ENCODE measurements at regions not wholly inside any gene's neighbourhood (a gene's known extent, or its start where the extent isn't known, plus 50 kb on each side); places are given as distances from the start of the nearest gene placed in this dataset.
"Not testable (repeated sequence)": the region's sequence is repeated elsewhere in the genome, so short reads cannot be mapped to it uniquely, and the experiment has no call there.

- FAIRE-seq (no peak), DNase-seq (ENCODE audit: insufficient read length) (no peak)
- TF ChIP-seq POLR2A (IDR thresholded peaks at IDR 0.05; ENCODE audit: low read depth, low read length) (no peak), TAF1 (IDR thresholded peaks at IDR 0.05; ENCODE audit: borderline replicate concordance, low read depth, low read length) (no peak), POLR2AphosphoS5 (IDR thresholded peaks at IDR 0.05; ENCODE audit: low read depth, low read length) (no peak)
These were observed 432.5 kb upstream of the FGF16 start for GRCh38 chrX:77014377-77015372.

- no peak for TF ChIP-seq POLR2AphosphoS5 (IDR thresholded peaks at IDR 0.05; ENCODE audit: low read depth, low read length)
- no peak for TF ChIP-seq POLR2A (IDR thresholded peaks at IDR 0.05; ENCODE audit: low read depth, low read length)
- no peak for TF ChIP-seq TAF1 (IDR thresholded peaks at IDR 0.05; ENCODE audit: borderline replicate concordance, low read depth, low read length)
- no peak for DNase-seq (ENCODE audit: insufficient read length)
- no peak for FAIRE-seq
These were observed 430.1 kb upstream of the FGF16 start for GRCh38 chrX:77017093-77017492.

- FAIRE-seq; DNase-seq (ENCODE audit: insufficient read length): not testable (repeated sequence)
These were observed 400.9 kb upstream of the FGF16 start for GRCh38 chrX:77046180-77046810.

GRCh38 chrX:77060572-77060971 is 386.6 kb upstream of the FGF16 start:
- TF ChIP-seq TAF1 (IDR thresholded peaks at IDR 0.05; ENCODE audit: borderline replicate concordance, low read depth, low read length) (no peak), POLR2A (IDR thresholded peaks at IDR 0.05; ENCODE audit: low read depth, low read length) (no peak), POLR2AphosphoS5 (IDR thresholded peaks at IDR 0.05; ENCODE audit: low read depth, low read length) (no peak)
- DNase-seq (ENCODE audit: insufficient read length): no peak
- FAIRE-seq: no peak

- FAIRE-seq: no peak
- TF ChIP-seq TAF1 (IDR thresholded peaks at IDR 0.05; ENCODE audit: borderline replicate concordance, low read depth, low read length) (no peak), POLR2AphosphoS5 (IDR thresholded peaks at IDR 0.05; ENCODE audit: low read depth, low read length) (no peak), POLR2A (IDR thresholded peaks at IDR 0.05; ENCODE audit: low read depth, low read length) (no peak)
- DNase-seq (ENCODE audit: insufficient read length): no peak
These were observed 386.2 kb upstream of the FGF16 start for GRCh38 chrX:77061022-77061421.

- DNase-seq (ENCODE audit: insufficient read length): no peak
- FAIRE-seq: no peak
- TF ChIP-seq POLR2A (IDR thresholded peaks at IDR 0.05; ENCODE audit: low read depth, low read length): no peak
- TF ChIP-seq TAF1 (IDR thresholded peaks at IDR 0.05; ENCODE audit: borderline replicate concordance, low read depth, low read length): no peak
- no peak for TF ChIP-seq POLR2AphosphoS5 (IDR thresholded peaks at IDR 0.05; ENCODE audit: low read depth, low read length)
These were observed 385.6 kb upstream of the FGF16 start for GRCh38 chrX:77061545-77061944.

- TF ChIP-seq POLR2AphosphoS5 (IDR thresholded peaks at IDR 0.05; ENCODE audit: low read depth, low read length) (no peak), POLR2A (IDR thresholded peaks at IDR 0.05; ENCODE audit: low read depth, low read length) (no peak), TAF1 (IDR thresholded peaks at IDR 0.05; ENCODE audit: borderline replicate concordance, low read depth, low read length) (no peak)
- FAIRE-seq (no peak), DNase-seq (ENCODE audit: insufficient read length) (no peak)
These were observed 381.3 kb upstream of the FGF16 start for GRCh38 chrX:77065896-77066295.

- TF ChIP-seq TAF1 (IDR thresholded peaks at IDR 0.05; ENCODE audit: borderline replicate concordance, low read depth, low read length) (no peak), POLR2A (IDR thresholded peaks at IDR 0.05; ENCODE audit: low read depth, low read length) (no peak), POLR2AphosphoS5 (IDR thresholded peaks at IDR 0.05; ENCODE audit: low read depth, low read length) (no peak)
- DNase-seq (ENCODE audit: insufficient read length) (no peak), FAIRE-seq (no peak)
These were observed 376.8 kb upstream of the FGF16 start for GRCh38 chrX:77070202-77070918.

GRCh38 chrX:77076896-77077295 is 370.3 kb upstream of the FGF16 start:
- TF ChIP-seq POLR2AphosphoS5 (IDR thresholded peaks at IDR 0.05; ENCODE audit: low read depth, low read length) (no peak), POLR2A (IDR thresholded peaks at IDR 0.05; ENCODE audit: low read depth, low read length) (no peak), TAF1 (IDR thresholded peaks at IDR 0.05; ENCODE audit: borderline replicate concordance, low read depth, low read length) (no peak)
- DNase-seq (ENCODE audit: insufficient read length) (no peak), FAIRE-seq (no peak)

- FAIRE-seq; DNase-seq (ENCODE audit: insufficient read length): not testable (repeated sequence)
These were observed 366.0 kb upstream of the FGF16 start for GRCh38 chrX:77081237-77081636.

- no peak for TF ChIP-seq POLR2AphosphoS5 (IDR thresholded peaks at IDR 0.05; ENCODE audit: low read depth, low read length)
- no peak for TF ChIP-seq POLR2A (IDR thresholded peaks at IDR 0.05; ENCODE audit: low read depth, low read length)
- no peak for FAIRE-seq
These were observed 361.8 kb upstream of the FGF16 start for GRCh38 chrX:77085372-77085771.

More at GRCh38 chrX:77085372-77085771, 361.8 kb upstream of the FGF16 start:
- DNase-seq (ENCODE audit: insufficient read length): no peak
